ENCODE measurements at regions not wholly inside any gene's neighbourhood (a gene's known extent, or its start where the extent isn't known, plus 50 kb on each side); places are given as distances from the start of the nearest gene placed in this dataset.

- H3K4me1 Mint-ChIP-seq = peaks cover 0 to 3% (median 2%) of the 10 kb centered on the region in 4 donors
- H3K27ac Mint-ChIP-seq = no peak overlapping the region
- Histone ChIP-seq H3K9me3 (ENCODE audit: control insufficient read depth in 2 of 2, low read length in 2 of 2) (no peaks in the 10 kb centered on the region), H3K36me3 (ENCODE audit: control insufficient read depth, insufficient read depth, low read length) (no peaks in the 10 kb centered on the region), H3K27ac (ENCODE audit: insufficient read depth, low read length, poor library complexity, severe bottlenecking) (no peak overlapping the region), H3K27me3 (ENCODE audit: control insufficient read depth, insufficient read depth, low read length) (no peaks in the 10 kb centered on the region), H3K4me1 (ENCODE audit: control insufficient read depth, insufficient read depth, low read length, poor library complexity, severe bottlenecking) (no peaks in the 10 kb centered on the region), H3K4me3 (ENCODE audit: low read depth, low read length) (no peak overlapping the region)
- H3K36me3 Mint-ChIP-seq = no peaks in the 10 kb centered on the region
- ATAC-seq (ENCODE audit: low read depth in 2 of 2) (no peak), DNase-seq (no peak)
- peaks cover 35% of the 10 kb centered on the region for H3K27me3 Mint-ChIP-seq
- no peak overlapping the region for H3K4me3 Mint-ChIP-seq
- peaks cover 0 to 4% (median 0%) of the 10 kb centered on the region in 7 donors for H3K9me3 Mint-ChIP-seq
These were observed 50.5 kb upstream of the COL25A1 start for GRCh38 chr4:109352941-109353340.
